ENCODE measurements at regions not wholly inside any gene's neighbourhood (a gene's known extent, or its start where the extent isn't known, plus 50 kb on each side); places are given as distances from the start of the nearest gene placed in this dataset.

GRCh38 chr20:11080781-11081377 is 407.1 kb upstream of the JAG1 start:
- no peaks in the 10 kb centered on the region for H3K27me3 ChIP-seq (replicated peaks; ENCODE audit: control insufficient read depth, insufficient read depth, low read length)
- H3K4me3 ChIP-seq (replicated peaks; ENCODE audit: low read depth, low read length): no peak overlapping the region
- no peaks in the 10 kb centered on the region for H3K36me3 ChIP-seq (ENCODE audit: control insufficient read depth, insufficient read depth, low read length)
- no peak for TF ChIP-seq CTCF (IDR thresholded peaks at IDR 0.05; ENCODE audit: insufficient read depth, low read length, poor library complexity, severe bottlenecking)
- DNase-seq (ENCODE audit: extremely low read depth, insufficient read length): no peak

GRCh38 chr20:11083841-11084240 is 410.0 kb upstream of the JAG1 start:
- DNase-seq (ENCODE audit: extremely low read depth, insufficient read length): no peak
- Histone ChIP-seq H3K36me3 (ENCODE audit: control insufficient read depth, insufficient read depth, low read length) (no peaks in the 10 kb centered on the region), H3K27me3 (replicated peaks; ENCODE audit: control insufficient read depth, insufficient read depth, low read length) (no peaks in the 10 kb centered on the region), H3K4me3 (replicated peaks; ENCODE audit: low read depth, low read length) (no peak overlapping the region)
- no peak for TF ChIP-seq CTCF (IDR thresholded peaks at IDR 0.05; ENCODE audit: insufficient read depth, low read length, poor library complexity, severe bottlenecking)

- no peak for TF ChIP-seq CTCF (IDR thresholded peaks at IDR 0.05; ENCODE audit: insufficient read depth, low read length, poor library complexity, severe bottlenecking)
- no peak overlapping the region for H3K4me3 ChIP-seq (replicated peaks; ENCODE audit: low read depth, low read length)
- no peak for DNase-seq (ENCODE audit: extremely low read depth, insufficient read length)
Observed at GRCh38 chr20:11084508-11084907, 410.7 kb upstream of the JAG1 start.

GRCh38 chr20:11086970-11087369 is 413.2 kb upstream of the JAG1 start:
- Histone ChIP-seq H3K27me3 (replicated peaks; ENCODE audit: control insufficient read depth, insufficient read depth, low read length) (no peaks in the 10 kb centered on the region), H3K36me3 (ENCODE audit: control insufficient read depth, insufficient read depth, low read length) (no peaks in the 10 kb centered on the region), H3K4me3 (replicated peaks; ENCODE audit: low read depth, low read length) (no peak overlapping the region)
- no peak for TF ChIP-seq CTCF (IDR thresholded peaks at IDR 0.05; ENCODE audit: insufficient read depth, low read length, poor library complexity, severe bottlenecking)
- DNase-seq (ENCODE audit: extremely low read depth, insufficient read length): no peak

More at GRCh38 chr20:11084508-11084907, 410.7 kb upstream of the JAG1 start:
- no peaks in the 10 kb centered on the region for H3K36me3 ChIP-seq (ENCODE audit: control insufficient read depth, insufficient read depth, low read length)
- no peaks in the 10 kb centered on the region for H3K27me3 ChIP-seq (replicated peaks; ENCODE audit: control insufficient read depth, insufficient read depth, low read length)

GRCh38 chr20:11090751-11091150 is 417.0 kb upstream of the JAG1 start:
- no peaks in the 10 kb centered on the region for H3K27me3 ChIP-seq (replicated peaks; ENCODE audit: control insufficient read depth, insufficient read depth, low read length)
- H3K4me3 ChIP-seq (replicated peaks; ENCODE audit: low read depth, low read length): no peak overlapping the region
- DNase-seq (ENCODE audit: extremely low read depth, insufficient read length): no peak
- no peak for TF ChIP-seq CTCF (IDR thresholded peaks at IDR 0.05; ENCODE audit: insufficient read depth, low read length, poor library complexity, severe bottlenecking)
- H3K36me3 ChIP-seq (ENCODE audit: control insufficient read depth, insufficient read depth, low read length): no peaks in the 10 kb centered on the region

- TF ChIP-seq CTCF (IDR thresholded peaks at IDR 0.05; ENCODE audit: insufficient read depth, low read length, poor library complexity, severe bottlenecking): no peak
- no peaks in the 10 kb centered on the region for H3K27me3 ChIP-seq (replicated peaks; ENCODE audit: control insufficient read depth, insufficient read depth, low read length)
- H3K36me3 ChIP-seq (ENCODE audit: control insufficient read depth, insufficient read depth, low read length): no peaks in the 10 kb centered on the region
- H3K4me3 ChIP-seq (replicated peaks; ENCODE audit: low read depth, low read length): no peak overlapping the region
- no peak for DNase-seq (ENCODE audit: extremely low read depth, insufficient read length)
Observed at GRCh38 chr20:11091511-11091910, 417.7 kb upstream of the JAG1 start.
